ENCODE measurements at regions not wholly inside any gene's neighbourhood (a gene's known extent, or its start where the extent isn't known, plus 50 kb on each side); places are given as distances from the start of the nearest gene placed in this dataset.

DNA sequence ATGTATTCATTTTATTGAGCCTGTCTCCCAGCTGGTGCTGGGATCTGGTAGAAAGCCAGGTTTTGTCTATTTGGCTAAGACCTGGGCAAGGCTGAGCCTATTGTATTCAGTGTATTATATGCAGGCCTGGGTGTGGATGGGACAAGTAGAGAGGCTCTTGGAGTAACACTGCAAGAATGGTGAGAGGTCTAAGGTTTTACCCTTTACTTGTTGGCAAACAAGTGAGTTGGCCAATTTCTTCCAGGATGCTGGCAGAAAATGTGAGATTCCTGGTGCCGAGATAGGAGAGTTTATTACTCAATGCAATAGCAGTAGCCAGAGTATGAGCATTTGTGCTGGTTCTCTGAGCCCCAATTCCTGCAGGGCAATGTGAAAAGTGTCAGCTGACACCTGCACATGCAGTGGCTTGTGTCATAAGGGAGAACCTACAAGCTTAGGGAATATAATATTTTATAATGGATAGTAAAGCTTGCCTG is 141.7 kb upstream of the PRLR start:
- TF ChIP-seq, protein P1, sequence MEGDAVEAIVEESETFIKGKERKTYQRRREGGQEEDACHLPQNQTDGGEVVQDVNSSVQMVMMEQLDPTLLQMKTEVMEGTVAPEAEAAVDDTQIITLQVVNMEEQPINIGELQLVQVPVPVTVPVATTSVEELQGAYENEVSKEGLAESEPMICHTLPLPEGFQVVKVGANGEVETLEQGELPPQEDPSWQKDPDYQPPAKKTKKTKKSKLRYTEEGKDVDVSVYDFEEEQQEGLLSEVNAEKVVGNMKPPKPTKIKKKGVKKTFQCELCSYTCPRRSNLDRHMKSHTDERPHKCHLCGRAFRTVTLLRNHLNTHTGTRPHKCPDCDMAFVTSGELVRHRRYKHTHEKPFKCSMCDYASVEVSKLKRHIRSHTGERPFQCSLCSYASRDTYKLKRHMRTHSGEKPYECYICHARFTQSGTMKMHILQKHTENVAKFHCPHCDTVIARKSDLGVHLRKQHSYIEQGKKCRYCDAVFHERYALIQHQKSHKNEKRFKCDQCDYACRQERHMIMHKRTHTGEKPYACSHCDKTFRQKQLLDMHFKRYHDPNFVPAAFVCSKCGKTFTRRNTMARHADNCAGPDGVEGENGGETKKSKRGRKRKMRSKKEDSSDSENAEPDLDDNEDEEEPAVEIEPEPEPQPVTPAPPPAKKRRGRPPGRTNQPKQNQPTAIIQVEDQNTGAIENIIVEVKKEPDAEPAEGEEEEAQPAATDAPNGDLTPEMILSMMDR (IDR thresholded peaks at IDR 0.05; ENCODE audit: insufficient read depth, low read depth, low read length, missing control alignments): no peak
- no peak for DNase-seq (ENCODE audit: low read depth)
- no peak overlapping the region for H3K4me3 ChIP-seq (ENCODE audit: low read depth, low read length)

GRCh38 chr5:35370871-35371270 is 140.6 kb upstream of the PRLR start:
- TF ChIP-seq, protein P1 (IDR thresholded peaks at IDR 0.05; ENCODE audit: insufficient read depth, low read depth, low read length, missing control alignments): no peak
- DNase-seq (ENCODE audit: low read depth): no peak
- H3K4me3 ChIP-seq (ENCODE audit: low read depth, low read length): no peak overlapping the region

- no peak overlapping the region for H3K4me3 ChIP-seq (ENCODE audit: low read depth, low read length)
- TF ChIP-seq, protein P1 (IDR thresholded peaks at IDR 0.05; ENCODE audit: insufficient read depth, low read depth, low read length, missing control alignments): no peak
- DNase-seq (ENCODE audit: low read depth): no peak
Measured at GRCh38 chr5:35369965-35370790, 139.9 kb upstream of the PRLR start.

GRCh38 chr5:35367526-35367925 is 137.2 kb upstream of the PRLR start:
- DNase-seq (ENCODE audit: low read depth): no peak
- H3K4me3 ChIP-seq (ENCODE audit: low read depth, low read length): no peak overlapping the region
- TF ChIP-seq, protein P1 (IDR thresholded peaks at IDR 0.05; ENCODE audit: insufficient read depth, low read depth, low read length, missing control alignments): no peak

DNA sequence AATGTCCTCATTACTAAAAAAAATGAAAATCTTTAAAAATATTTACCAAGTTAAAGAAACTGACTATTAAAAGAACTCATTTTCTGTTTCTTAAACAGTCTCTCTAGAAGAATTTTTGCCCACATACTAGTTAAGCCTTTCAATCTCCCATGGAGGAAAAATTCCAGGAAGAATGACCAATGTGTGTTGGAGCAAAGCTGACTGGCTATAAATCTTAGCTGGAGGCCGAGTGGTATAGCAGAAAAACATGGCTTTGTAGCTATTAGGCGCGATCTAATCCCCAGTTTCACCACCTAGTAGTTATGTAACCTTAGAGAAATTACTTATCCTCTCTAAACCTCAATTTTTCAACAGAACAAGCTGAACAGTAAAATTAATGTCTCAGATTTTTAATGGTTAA is 135.5 kb upstream of the PRLR start:
- H3K4me3 ChIP-seq (ENCODE audit: low read depth, low read length): no peak overlapping the region
- DNase-seq (ENCODE audit: low read depth): no peak

DNA sequence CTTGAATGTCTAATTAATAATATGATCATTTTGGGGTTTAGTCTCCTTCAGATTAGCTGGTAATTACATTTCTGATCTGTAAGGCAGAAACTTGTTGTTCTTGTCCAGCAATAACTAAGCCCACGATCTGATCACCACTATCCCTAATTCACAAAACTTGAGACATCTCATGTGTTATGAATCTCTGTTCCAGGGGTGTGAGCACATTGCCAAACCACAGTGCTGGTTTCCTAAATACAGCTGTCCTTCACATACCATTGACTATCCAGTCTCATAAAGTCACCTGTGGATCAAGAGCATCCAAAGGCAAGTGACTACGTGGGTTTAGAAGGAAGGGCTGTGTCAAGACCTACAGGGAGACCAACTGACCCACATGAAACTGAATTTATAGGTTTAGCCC is 134.1 kb upstream of the PRLR start:
- H3K4me3 ChIP-seq (ENCODE audit: low read depth, low read length): no peak overlapping the region
- no peak for DNase-seq (ENCODE audit: low read depth)
- TF ChIP-seq, protein P1 (IDR thresholded peaks at IDR 0.05; ENCODE audit: insufficient read depth, low read depth, low read length, missing control alignments): no peak

More for the DNA sequence above, 135.5 kb upstream of the PRLR start:
- TF ChIP-seq, protein P1 (IDR thresholded peaks at IDR 0.05; ENCODE audit: insufficient read depth, low read depth, low read length, missing control alignments): no peak

Measured in GM12865 (cell line).